ENCODE measurements at regions not wholly inside any gene's neighbourhood (a gene's known extent, or its start where the extent isn't known, plus 50 kb on each side); places are given as distances from the start of the nearest gene placed in this dataset.

DNA sequence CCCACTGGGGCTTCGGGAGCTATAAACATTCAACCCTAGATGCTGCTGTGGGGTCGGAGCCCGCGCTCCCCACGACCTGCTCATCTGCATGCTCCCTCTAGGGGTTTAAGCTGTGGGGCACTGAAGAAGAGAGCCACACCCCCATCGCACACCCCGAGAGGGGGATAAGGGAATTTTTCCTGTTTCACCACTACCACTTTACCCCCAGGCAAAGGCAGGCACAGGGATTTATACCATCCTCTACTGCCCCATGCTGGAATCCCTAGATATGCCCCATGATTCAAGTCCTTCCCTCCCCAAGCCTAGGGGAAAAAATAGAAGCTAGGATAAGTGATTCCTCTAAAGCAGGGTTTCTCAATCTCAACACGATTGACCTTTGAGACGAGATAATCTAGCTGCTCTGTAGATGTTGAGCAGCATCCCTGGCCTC, 59.9 kb upstream of the CCDC60 start:
- TF ChIP-seq, protein P1, sequence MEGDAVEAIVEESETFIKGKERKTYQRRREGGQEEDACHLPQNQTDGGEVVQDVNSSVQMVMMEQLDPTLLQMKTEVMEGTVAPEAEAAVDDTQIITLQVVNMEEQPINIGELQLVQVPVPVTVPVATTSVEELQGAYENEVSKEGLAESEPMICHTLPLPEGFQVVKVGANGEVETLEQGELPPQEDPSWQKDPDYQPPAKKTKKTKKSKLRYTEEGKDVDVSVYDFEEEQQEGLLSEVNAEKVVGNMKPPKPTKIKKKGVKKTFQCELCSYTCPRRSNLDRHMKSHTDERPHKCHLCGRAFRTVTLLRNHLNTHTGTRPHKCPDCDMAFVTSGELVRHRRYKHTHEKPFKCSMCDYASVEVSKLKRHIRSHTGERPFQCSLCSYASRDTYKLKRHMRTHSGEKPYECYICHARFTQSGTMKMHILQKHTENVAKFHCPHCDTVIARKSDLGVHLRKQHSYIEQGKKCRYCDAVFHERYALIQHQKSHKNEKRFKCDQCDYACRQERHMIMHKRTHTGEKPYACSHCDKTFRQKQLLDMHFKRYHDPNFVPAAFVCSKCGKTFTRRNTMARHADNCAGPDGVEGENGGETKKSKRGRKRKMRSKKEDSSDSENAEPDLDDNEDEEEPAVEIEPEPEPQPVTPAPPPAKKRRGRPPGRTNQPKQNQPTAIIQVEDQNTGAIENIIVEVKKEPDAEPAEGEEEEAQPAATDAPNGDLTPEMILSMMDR (IDR thresholded peaks at IDR 0.05), result peak in 9 of 12 donors; percentile 11 to 45 (median 28)
- TF ChIP-seq POLR2A (IDR thresholded peaks at IDR 0.05), result no peak
